HEK293 (cell line): ENCODE measurements at regions not wholly inside any gene's neighbourhood (a gene's known extent, or its start where the extent isn't known, plus 50 kb on each side); places are given as distances from the start of the nearest gene placed in this dataset.

Experiments used
- SETDB1 ChIP-seq: IDR thresholded peaks from one replicate; pipeline ENCODE4 v1.6.1; 2017; ENCODE audit warnings: mild to moderate bottlenecking, low read length, moderate library complexity, mixed read lengths; ENCODE audit not compliant: insufficient read length
- TF ChIP-seq, protein P1 (sequence below): fragments of 450-650 bp; formaldehyde crosslinking; IDR thresholded peaks from 2 replicates; pipeline ENCODE4 v1.5.1; 2016; ENCODE audit warnings: missing biosample characterization, missing genetic modification characterization
- TF ChIP-seq, protein P2 (sequence below): fragments of 450-650 bp; formaldehyde crosslinking; IDR thresholded peaks from 2 replicates; pipeline ENCODE4 v1.5.1; 2017; ENCODE audit warnings: missing biosample characterization, missing genetic modification characterization
- TF ChIP-seq, protein P3 (sequence below): fragments of 450-650 bp; formaldehyde crosslinking; conservative IDR thresholded peaks from 2 replicates; pipeline ENCODE4 v1.5.1; 2016; ENCODE audit warnings: low read depth, missing biosample characterization, missing genetic modification characterization
- TF ChIP-seq, protein P4 (sequence below): fragments of 450-650 bp; formaldehyde crosslinking; IDR thresholded peaks from 2 replicates; pipeline ENCODE4 v1.5.1; 2016; ENCODE audit warnings: missing biosample characterization, missing genetic modification characterization
- TF ChIP-seq, protein P5 (sequence below): fragments of 450-650 bp; IDR thresholded peaks from 2 replicates; pipeline ENCODE4 v1.5.1; 2018; ENCODE audit warnings: missing biosample characterization, mild to moderate bottlenecking, missing genetic modification characterization
- TF ChIP-seq, protein P6 (sequence below): fragments of 450-650 bp; formaldehyde crosslinking; IDR thresholded peaks from 2 replicates; pipeline ENCODE4 v1.5.1; 2016; ENCODE audit warnings: missing biosample characterization, missing genetic modification characterization
- TF ChIP-seq, protein P7 (sequence below): fragments of 450-650 bp; formaldehyde crosslinking; IDR thresholded peaks from 2 replicates; pipeline ENCODE4 v1.5.1; 2016; ENCODE audit warnings: missing biosample characterization, missing genetic modification characterization

DNA sequence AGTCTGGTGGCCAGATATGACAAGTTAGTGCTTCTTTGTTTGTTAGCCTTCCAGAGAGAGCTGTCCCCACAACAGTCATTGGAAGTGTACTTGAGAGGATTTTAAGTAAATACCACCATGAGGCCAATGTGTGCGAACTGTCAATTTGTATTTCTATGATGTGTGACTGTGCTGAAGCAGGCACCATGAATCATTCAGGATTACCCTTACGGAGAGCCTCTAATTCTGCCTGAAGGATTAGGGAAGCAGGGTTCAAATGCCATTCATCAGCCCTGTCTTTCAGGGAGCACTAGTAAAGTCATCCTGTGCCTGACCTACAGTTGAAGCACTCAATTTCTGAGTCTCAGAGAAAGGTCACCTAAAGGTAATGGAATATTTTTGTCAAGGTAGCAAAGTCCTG, 109.3 kb downstream of the GATA3 start:
- TF ChIP-seq, protein P1, sequence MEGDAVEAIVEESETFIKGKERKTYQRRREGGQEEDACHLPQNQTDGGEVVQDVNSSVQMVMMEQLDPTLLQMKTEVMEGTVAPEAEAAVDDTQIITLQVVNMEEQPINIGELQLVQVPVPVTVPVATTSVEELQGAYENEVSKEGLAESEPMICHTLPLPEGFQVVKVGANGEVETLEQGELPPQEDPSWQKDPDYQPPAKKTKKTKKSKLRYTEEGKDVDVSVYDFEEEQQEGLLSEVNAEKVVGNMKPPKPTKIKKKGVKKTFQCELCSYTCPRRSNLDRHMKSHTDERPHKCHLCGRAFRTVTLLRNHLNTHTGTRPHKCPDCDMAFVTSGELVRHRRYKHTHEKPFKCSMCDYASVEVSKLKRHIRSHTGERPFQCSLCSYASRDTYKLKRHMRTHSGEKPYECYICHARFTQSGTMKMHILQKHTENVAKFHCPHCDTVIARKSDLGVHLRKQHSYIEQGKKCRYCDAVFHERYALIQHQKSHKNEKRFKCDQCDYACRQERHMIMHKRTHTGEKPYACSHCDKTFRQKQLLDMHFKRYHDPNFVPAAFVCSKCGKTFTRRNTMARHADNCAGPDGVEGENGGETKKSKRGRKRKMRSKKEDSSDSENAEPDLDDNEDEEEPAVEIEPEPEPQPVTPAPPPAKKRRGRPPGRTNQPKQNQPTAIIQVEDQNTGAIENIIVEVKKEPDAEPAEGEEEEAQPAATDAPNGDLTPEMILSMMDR (tag by site-specific recombination): no peak
- TF ChIP-seq, protein P2, sequence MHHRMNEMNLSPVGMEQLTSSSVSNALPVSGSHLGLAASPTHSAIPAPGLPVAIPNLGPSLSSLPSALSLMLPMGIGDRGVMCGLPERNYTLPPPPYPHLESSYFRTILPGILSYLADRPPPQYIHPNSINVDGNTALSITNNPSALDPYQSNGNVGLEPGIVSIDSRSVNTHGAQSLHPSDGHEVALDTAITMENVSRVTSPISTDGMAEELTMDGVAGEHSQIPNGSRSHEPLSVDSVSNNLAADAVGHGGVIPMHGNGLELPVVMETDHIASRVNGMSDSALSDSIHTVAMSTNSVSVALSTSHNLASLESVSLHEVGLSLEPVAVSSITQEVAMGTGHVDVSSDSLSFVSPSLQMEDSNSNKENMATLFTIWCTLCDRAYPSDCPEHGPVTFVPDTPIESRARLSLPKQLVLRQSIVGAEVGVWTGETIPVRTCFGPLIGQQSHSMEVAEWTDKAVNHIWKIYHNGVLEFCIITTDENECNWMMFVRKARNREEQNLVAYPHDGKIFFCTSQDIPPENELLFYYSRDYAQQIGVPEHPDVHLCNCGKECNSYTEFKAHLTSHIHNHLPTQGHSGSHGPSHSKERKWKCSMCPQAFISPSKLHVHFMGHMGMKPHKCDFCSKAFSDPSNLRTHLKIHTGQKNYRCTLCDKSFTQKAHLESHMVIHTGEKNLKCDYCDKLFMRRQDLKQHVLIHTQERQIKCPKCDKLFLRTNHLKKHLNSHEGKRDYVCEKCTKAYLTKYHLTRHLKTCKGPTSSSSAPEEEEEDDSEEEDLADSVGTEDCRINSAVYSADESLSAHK (tag by site-specific recombination): no peak
- TF ChIP-seq, protein P3, sequence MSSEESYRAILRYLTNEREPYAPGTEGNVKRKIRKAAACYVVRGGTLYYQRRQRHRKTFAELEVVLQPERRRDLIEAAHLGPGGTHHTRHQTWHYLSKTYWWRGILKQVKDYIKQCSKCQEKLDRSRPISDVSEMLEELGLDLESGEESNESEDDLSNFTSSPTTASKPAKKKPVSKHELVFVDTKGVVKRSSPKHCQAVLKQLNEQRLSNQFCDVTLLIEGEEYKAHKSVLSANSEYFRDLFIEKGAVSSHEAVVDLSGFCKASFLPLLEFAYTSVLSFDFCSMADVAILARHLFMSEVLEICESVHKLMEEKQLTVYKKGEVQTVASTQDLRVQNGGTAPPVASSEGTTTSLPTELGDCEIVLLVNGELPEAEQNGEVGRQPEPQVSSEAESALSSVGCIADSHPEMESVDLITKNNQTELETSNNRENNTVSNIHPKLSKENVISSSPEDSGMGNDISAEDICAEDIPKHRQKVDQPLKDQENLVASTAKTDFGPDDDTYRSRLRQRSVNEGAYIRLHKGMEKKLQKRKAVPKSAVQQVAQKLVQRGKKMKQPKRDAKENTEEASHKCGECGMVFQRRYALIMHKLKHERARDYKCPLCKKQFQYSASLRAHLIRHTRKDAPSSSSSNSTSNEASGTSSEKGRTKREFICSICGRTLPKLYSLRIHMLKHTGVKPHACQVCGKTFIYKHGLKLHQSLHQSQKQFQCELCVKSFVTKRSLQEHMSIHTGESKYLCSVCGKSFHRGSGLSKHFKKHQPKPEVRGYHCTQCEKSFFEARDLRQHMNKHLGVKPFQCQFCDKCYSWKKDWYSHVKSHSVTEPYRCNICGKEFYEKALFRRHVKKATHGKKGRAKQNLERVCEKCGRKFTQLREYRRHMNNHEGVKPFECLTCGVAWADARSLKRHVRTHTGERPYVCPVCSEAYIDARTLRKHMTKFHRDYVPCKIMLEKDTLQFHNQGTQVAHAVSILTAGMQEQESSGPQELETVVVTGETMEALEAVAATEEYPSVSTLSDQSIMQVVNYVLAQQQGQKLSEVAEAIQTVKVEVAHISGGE (tag by site-specific recombination): no peak
- TF ChIP-seq, protein P4, sequence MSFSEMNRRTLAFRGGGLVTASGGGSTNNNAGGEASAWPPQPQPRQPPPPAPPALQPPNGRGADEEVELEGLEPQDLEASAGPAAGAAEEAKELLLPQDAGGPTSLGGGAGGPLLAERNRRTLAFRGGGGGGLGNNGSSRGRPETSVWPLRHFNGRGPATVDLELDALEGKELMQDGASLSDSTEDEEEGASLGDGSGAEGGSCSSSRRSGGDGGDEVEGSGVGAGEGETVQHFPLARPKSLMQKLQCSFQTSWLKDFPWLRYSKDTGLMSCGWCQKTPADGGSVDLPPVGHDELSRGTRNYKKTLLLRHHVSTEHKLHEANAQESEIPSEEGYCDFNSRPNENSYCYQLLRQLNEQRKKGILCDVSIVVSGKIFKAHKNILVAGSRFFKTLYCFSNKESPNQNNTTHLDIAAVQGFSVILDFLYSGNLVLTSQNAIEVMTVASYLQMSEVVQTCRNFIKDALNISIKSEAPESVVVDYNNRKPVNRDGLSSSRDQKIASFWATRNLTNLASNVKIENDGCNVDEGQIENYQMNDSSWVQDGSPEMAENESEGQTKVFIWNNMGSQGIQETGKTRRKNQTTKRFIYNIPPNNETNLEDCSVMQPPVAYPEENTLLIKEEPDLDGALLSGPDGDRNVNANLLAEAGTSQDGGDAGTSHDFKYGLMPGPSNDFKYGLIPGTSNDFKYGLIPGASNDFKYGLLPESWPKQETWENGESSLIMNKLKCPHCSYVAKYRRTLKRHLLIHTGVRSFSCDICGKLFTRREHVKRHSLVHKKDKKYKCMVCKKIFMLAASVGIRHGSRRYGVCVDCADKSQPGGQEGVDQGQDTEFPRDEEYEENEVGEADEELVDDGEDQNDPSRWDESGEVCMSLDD: no peak
- TF ChIP-seq, protein P5, sequence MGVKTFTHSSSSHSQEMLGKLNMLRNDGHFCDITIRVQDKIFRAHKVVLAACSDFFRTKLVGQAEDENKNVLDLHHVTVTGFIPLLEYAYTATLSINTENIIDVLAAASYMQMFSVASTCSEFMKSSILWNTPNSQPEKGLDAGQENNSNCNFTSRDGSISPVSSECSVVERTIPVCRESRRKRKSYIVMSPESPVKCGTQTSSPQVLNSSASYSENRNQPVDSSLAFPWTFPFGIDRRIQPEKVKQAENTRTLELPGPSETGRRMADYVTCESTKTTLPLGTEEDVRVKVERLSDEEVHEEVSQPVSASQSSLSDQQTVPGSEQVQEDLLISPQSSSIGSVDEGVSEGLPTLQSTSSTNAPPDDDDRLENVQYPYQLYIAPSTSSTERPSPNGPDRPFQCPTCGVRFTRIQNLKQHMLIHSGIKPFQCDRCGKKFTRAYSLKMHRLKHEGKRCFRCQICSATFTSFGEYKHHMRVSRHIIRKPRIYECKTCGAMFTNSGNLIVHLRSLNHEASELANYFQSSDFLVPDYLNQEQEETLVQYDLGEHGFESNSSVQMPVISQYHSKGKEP: no peak
- TF ChIP-seq, protein P6, sequence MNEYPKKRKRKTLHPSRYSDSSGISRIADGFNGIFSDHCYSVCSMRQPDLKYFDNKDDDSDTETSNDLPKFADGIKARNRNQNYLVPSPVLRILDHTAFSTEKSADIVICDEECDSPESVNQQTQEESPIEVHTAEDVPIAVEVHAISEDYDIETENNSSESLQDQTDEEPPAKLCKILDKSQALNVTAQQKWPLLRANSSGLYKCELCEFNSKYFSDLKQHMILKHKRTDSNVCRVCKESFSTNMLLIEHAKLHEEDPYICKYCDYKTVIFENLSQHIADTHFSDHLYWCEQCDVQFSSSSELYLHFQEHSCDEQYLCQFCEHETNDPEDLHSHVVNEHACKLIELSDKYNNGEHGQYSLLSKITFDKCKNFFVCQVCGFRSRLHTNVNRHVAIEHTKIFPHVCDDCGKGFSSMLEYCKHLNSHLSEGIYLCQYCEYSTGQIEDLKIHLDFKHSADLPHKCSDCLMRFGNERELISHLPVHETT: no peak
- TF ChIP-seq SETDB1: no peak
- TF ChIP-seq, protein P7, sequence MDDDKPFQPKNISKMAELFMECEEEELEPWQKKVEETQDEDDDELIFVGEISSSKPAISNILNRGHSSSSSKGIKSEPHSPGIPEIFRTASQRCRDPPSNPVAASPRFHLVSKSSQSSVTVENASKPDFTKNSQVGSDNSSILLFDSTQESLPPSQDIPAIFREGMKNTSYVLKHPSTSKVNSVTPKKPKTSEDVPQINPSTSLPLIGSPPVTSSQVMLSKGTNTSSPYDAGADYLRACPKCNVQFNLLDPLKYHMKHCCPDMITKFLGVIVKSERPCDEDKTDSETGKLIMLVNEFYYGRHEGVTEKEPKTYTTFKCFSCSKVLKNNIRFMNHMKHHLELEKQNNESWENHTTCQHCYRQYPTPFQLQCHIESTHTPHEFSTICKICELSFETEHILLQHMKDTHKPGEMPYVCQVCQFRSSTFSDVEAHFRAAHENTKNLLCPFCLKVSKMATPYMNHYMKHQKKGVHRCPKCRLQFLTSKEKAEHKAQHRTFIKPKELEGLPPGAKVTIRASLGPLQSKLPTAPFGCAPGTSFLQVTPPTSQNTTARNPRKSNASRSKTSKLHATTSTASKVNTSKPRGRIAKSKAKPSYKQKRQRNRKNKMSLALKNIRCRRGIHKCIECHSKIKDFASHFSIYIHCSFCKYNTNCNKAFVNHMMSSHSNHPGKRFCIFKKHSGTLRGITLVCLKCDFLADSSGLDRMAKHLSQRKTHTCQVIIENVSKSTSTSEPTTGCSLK: no peak
